HG03521 (cell line): ENCODE measurements at regions not wholly inside any gene's neighbourhood (a gene's known extent, or its start where the extent isn't known, plus 50 kb on each side); places are given as distances from the start of the nearest gene placed in this dataset.
A peak's percentile ranks its signal among the peaks of the same experiment; 100 is the strongest.

Source experiments
- ATAC-seq: cut with Tn5 transposase; IDR thresholded peaks from one replicate; pipeline ENCODE4 v1.9.1; 2021; ENCODE audit warnings: mild to moderate bottlenecking, moderate library complexity; ENCODE audit not compliant: unreplicated experiment

DNA sequence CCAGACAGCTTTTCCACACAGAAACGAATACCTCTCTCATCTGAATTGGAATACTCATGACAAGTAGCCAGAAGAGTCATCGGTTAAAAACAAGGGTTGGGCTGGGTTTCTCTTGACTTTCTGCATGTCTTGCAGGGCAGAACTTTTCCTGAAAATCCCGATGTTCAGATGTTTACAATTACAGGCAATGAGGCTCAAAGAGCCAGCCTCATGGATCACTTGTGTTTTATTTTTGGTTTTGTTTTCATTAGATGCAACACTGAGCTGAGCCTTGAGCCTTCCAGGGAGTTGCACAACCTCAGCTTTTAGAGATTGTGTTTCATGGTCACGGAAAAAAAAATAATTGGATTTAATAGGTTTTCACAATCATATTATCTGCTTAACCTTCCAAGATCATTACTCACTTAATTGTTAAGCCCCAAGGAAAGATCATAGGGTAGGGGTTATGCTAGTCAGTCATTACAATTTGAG is 288.1 kb upstream of the PRDM1 start:
- ATAC-seq, result no peak

DNA sequence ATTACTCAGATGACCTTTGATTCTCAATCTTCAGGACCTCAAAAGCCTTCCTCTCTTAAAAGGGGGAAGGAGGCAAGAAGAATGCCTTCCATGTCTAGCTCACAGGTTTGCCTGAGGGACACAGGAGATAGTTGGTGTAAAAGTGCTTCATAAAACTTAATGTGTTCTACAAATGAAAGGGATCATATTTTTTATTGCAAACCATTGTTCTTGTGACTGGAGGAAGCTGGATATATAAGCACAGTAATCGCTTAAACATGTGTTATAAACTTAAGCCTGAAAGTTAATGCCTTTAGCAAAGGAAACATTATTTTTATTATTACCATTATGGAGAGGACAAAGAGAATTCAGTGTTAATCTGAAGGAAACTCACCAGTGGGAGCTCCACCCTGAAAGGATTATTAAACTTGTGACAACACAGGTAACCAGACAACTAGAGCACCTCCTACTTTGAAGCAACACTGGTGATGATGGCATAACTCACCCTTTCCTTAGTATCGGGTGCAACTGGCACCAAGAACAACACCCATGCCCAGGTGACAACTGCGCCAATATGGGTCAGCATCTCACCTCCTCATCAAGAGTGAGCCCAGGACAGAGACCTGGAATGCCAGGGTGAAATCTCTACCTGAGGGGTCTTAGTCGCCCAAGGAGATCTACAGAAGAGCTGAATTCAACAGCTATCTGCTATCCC is 288.7 kb upstream of the PRDM1 start:
- no peak for ATAC-seq

DNA sequence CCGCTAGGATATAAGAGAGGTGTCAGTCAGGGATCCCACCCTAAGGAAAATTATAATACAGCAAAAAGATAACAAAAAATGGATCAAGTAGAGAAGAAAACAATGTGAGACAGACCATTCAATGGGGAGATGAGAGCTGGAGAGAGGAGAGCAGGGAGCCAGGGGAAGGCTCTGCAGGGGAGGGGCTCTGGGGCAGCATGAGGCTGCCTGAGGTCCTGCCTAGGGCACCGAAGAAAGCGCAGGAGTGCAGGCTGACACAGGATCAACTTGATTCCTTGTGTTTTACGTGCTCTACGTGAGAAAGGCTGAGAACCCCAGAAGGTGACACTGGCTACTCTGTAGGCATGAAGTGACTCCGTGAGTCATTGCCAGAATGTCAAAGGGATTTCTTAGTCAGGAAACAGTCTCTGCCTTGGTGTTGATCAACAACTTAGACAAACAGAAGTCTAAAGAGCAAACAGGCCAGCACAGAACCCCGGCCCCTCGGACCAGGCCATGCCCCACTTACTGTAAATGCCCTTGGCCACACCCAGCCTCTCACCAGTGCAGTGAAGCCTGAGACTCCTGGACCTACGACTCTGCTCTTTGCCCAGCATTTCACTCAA is 290.1 kb upstream of the PRDM1 start:
- no peak for ATAC-seq

DNA sequence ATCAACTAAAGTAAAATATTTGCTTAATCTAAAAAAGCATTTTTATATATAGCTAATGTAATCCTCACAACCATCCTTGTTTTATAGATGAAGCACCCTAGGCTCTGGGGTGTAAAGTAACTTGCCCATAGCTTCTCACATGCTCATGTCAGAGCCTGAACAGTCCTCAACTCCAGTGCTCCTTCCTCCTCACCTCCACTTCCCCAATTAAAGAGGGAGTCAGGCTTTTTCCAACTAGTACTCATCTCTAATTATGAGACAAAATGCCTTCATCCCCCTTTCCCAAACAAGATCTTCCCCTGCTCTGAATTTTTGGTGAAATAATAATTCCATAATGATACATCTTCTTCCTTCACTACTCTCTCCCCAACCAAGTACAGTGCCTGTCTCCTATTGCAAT is 290.8 kb upstream of the PRDM1 start:
- no peak for ATAC-seq

DNA sequence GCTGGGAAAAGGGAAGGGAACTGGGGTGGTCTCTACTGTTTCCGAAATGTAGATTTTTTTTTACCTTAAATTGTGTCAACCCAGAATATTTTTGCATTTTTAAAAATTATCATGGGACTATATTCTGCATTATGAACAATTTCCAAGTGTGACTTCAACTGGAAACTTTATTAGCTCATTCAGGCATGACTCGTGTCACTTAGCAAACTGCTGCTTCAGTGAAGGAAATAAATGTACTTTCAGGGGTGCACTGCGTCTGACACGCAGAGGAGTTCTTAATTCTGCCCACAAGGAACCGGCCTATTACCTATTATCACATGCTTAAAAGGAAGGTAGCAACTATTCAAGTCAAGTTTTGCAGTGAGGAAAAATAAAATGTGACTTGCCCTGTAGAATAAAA is 291.3 kb upstream of the PRDM1 start:
- ATAC-seq, result no peak

DNA sequence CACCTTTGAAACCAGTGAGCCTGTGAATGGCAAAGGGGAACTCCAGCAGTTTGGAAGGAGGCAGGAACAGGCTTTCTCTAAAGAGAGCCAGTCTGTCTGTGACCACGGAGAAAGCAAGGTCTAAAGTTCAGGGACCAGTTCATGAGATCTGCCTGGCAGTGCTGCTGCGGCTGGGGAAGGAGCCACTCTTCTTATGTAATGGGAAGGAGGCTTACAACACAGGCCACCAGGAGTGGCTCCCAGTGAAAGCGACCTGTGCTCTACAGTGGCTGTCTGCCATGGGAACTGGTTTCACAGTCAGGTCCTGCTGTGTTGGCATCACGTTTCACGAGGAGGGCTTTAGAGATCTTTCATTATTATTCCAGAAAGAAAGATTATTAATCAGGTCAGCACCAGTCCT is 291.9 kb upstream of the PRDM1 start:
- no peak for ATAC-seq

DNA sequence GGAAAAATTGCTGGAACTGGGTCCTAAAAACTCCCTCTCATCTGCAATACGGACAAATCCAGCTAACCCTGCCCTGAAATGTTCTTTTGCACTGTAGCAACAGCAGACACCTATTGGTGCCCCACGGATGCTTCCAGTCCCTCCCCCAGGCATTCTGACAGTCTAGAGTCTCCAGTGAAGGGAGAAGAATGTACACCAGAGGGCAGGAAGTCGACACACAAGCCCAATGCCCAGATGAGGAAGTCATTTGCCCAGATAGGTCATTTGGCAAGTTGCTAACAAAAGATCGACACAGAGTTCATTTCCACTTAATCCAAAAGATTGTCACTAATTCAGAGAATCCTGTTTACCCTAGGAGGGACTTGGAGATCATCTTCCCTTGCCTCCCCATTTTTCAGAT is 293.0 kb upstream of the PRDM1 start:
- ATAC-seq, result no peak

DNA sequence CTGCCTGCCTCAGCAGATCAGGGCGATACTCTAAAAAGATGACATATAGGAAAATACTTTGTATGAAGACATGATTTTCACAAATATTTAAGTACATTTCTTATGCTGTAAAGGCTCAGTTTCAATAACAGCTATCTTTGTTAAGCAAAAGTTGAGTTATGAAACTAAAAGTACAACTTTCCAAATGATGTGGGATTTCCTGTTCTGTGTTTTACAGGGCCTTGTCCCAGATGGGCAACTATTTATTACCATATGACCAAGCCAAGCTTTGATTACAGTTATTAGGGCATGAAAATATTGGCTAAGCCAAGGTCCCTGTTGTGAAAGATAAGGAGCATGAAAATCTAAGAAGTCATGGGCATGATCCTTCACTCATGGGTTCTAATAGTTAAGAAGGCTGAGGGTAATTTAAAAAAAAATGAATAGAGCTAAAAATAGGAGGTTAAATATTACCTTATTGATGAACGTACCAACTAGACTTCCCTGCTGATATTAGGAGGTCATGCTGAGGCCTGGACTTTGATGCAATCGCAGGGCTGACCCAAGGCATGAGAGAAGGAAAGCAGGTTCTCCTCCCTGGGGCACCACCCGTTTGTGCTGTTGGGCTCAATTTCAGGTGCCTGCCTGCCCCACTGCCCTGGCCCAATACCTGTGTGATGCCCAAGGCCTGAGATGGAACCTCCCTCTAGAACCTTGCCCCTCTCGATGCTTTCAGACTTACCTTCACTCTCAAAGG is 294.4 kb upstream of the PRDM1 start:
- no peak for ATAC-seq

DNA sequence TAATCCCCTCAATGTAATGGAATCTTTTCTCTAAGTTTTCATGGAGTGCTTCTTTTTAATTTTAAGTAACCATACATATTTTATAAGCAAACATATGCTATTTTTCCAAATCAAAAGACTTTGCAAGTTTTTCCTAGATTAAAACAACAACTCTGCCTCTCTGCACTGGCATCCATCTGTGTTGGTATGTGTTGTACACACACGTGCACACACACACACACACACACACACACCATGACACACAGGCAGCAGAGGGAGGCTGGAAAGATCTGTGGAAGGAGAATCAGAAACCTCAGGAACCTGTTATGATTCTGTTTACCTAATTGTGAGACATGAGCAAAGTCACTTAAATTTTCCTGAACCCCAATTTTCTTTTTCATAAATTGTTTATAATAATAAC is 295.0 kb upstream of the PRDM1 start:
- ATAC-seq, result no peak

DNA sequence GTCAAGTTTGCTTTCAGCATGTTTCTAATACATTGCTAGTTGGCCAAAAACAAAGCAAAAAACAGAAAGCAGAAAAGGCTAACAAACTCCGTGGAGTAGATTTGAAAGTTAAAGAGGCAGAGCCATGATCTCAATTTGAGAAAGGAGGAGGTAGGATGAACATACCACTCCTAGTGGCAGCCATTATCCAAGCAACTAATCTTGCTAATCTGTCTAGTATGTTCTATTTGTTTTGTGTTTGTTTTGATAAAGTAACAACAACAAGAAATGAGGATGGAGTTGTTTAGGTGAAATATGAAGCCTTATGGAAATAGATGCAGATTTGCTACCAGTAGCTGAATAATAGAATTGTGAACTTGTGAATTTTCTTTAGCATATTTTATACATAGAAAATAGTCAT is 295.5 kb upstream of the PRDM1 start:
- ATAC-seq, result no peak

DNA sequence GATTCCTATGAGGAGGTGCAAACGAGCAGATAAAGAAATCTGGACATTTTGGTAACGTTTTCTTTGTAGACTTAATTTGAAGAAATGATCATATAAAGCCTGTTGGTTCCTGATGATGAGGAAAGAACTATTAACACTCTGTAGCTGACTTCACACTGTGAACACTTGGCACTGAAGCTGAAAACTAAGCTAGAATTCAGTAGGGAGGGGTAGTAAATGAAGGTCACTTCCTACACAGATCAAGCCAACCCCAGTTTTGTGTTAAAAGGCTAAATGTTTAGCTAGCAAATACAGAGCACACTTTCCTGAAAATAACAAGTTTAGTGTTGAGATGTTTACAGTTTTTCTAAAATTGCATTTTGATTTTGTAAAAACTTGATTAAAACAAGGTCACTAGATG is 296.2 kb upstream of the PRDM1 start:
- no peak for ATAC-seq

DNA sequence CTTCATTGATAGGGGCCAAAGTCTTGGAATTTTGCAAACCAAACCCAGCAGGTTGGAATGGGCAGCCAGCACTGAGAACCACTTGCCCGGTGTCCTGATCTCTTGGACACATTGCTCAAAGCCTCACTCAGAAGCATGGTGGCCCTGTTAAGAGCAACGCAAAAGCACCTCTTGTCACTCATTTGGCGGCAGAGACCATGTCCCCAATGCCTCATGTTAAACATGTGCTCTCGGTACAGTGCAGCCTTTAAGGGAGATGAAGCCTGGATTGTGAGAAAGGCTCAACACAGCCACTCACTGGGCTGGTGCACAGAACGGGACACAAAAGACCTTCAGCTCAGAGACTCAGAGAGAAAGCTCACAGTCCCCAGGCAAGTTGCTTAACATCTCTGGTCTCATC is 298.4 kb upstream of the PRDM1 start:
- no peak for ATAC-seq

DNA sequence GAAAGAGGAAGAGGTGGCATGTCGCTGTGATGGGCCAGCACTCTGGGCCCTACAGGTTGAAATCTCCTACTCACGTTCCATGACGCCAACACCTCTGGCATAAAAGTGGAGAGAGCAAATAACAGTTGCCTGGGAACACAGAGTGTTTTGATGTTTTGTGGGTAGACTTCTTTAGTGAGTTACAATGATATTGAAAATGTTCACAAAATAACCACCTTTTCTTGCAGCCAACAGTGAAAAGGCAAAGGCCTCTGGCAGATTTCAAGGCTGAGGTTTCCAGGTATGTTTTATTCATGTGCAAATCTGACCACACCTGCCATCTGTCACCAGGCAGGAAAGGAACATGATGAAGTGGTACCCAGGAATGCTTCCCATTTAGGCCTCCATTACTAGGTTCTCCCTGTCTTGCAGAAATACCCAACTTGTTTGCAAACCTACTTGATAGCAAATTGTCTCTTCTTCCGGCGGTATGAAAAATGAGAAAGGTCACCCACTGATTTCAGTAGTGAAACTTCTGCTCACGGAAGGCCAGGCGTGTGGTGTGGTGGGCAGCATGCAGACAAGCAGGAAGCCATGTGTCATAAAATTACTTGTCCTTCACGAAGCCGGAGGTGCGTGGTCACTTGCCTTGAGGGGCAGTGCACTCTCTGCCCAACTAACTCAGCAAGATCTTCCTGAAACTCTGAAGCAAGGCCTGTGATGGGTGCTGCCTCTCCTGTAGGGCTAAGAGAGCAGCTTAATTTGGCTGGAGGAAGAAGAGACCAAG is 299.1 kb upstream of the PRDM1 start:
- ATAC-seq, result peak; percentile 66

DNA sequence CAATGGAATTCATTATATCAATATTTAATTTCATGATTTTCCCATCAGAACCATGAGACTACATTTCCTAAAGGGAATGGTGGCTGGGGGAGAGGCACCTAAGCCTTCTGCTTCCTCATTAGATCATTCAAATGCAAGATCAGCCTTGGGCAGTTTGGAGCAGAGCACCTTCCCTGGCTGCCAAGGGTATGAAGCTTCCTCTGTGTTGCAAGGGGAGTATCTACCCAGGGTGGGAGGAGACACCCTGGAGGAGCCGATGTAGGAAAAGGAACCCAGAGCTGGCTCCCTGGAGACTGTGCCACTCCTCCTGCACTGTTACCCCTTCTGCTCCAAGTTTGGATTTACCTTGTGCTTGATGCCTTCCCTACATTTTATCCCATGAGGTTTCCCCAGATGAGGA is 299.7 kb upstream of the PRDM1 start:
- ATAC-seq, result no peak

DNA sequence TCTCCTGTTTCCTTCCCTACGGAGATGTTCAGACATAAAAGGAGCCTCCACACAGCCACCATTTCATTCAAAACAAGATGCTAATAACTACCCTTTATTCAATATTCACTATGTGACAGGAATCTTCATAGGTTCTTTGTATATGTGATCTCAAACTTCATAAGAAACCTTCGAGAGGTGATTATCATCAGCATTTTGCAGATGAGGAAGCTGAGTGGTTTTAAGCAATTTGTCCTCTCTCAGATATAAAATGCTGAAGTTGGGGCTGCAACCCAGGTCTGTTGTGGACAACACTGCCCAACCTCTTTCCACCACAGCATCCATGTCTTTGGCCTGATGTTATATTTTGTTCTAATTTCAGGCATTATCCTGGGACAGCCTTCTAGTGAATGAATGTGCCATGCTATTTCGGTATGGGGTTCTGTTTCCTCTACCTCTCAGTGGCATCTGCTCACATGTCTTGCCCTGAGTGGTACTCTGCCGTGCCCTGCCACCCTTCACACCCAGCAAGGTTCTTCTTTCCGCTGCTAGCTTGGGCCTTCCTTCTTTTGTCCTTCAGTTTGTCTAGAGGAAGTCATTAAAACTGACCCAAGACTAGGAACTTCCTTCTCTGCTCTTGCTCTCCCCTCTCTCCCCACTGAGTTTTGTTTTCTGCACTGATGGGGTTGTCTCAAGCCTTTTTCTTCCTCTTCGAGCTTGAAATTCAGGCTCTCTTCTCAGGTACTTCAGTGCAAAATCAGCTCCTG is 300.9 kb upstream of the PRDM1 start:
- no peak for ATAC-seq

DNA sequence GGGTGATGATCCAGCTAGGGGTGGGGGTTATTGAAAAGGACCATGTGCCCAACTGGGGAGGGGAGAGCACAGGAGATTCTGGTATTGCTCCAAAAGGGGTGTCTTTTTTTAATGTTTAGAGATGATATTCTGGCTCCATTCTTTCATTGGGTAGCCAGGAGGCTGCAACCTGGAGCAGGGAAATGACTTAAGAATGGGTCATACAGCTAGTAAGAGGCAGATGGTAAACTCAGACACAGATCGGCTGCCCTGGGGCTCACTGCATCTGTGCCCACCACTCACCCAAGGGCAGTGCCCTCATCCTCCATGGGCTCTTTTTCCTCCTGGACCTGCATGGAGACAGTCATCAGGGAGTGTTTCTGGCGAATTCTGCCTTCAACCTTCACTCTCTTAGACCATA is 302.0 kb upstream of the PRDM1 start:
- ATAC-seq, result no peak

DNA sequence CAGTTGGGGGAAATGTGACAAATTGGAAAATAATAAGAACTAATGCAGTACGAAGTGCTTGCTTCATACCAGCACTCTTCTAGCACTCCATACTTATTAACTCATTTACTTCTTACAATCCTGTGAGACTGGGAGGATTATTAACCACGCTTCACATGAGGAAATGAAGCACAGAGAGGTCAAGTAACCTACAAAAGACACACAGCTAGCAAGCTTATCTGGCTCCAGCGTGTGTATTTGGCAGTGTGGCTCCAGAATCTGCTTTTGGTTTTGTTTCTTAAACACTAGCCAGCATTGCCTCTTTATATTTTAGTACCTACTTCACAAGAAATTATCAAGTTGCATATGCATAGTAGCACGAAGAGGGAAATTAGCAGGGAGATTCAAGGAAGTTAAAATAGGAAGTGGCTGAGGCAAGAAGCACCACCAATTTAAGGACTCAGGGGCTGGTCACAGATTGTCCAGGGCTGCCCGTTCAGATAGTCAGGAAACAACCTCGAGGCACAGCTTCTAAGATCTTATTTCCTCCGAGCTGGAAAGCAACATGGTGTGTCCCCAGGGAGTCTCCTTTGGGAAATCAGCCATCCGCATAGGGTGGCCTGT is 302.7 kb upstream of the PRDM1 start:
- ATAC-seq, result no peak

DNA sequence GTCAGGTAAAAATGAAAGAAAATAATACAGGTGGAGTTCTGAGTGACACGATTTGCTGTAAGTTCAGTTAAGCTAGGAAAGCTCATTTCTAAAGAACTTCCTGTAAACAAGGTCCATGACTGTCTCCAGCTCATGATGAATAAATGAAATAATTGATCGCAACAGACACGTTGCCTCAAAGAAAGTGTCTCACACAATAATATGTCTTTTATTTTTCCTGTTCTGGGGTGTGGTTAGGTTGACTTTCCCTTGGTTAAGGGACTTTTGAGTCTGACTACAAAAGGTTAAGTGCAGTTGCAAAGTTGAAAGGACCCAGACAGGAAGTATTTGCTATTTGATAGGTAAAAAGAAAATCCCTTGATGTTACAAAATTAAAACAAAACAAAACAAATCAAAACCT is 304.2 kb upstream of the PRDM1 start:
- ATAC-seq, result no peak

DNA sequence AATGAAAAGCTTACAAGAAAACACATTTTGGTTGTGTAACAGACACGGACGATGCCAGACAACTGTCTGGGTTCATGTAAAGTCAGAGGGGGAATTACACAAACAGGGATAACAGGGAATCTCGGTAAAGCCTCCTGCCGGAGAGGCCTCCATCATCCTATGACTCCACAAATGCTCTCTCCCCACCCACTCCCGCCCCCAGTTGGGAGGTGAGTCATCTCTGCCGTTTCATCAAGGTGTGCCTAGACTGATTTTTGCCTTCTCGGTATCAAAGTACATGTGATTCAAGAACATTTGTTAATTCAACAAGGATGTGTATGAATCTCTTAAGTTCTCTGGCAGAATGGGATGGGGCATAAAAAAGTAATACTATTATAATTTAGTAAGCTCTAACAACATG is 304.9 kb upstream of the PRDM1 start:
- no peak for ATAC-seq

DNA sequence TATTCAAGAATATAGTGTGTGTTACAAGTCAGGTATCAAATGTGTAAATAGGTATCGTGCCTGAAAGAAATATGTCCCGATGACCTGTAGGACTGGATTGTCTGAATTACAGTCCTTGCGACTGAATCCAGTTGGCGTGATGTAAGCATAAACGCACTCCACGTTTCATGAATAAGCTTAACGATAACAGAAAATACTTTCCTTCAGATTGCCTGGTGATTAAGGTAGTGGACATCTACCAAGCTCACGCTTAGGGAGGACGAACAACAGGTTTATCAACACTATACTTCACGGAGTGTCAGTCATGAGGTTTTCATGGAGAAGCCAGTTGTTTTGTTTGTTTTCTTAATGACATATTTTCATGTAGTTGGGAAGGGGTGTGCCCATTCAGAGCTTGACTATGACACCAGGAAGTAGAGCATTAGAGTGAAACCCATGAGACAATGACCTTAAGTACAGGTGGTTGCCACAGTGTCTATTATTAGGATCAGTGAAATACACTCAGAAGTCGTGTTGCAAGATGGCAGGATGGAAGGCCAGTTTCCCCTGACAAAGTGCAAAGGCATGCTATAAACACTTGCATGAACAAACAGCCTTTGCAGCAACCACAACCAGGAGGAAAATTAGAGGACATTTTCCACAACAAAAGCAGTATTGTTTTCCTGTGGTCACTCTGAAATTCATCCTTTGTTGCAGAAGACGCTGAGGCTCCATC is 305.8 kb upstream of the PRDM1 start:
- ATAC-seq, result no peak
